ENCODE measurements at regions not wholly inside any gene's neighbourhood (a gene's known extent, or its start where the extent isn't known, plus 50 kb on each side); places are given as distances from the start of the nearest gene placed in this dataset.
A peak's percentile ranks its signal among the peaks of the same experiment; 100 is the strongest.
"Not testable (repeated sequence)": the region's sequence is repeated elsewhere in the genome, so short reads cannot be mapped to it uniquely, and the experiment has no call there.

DNA sequence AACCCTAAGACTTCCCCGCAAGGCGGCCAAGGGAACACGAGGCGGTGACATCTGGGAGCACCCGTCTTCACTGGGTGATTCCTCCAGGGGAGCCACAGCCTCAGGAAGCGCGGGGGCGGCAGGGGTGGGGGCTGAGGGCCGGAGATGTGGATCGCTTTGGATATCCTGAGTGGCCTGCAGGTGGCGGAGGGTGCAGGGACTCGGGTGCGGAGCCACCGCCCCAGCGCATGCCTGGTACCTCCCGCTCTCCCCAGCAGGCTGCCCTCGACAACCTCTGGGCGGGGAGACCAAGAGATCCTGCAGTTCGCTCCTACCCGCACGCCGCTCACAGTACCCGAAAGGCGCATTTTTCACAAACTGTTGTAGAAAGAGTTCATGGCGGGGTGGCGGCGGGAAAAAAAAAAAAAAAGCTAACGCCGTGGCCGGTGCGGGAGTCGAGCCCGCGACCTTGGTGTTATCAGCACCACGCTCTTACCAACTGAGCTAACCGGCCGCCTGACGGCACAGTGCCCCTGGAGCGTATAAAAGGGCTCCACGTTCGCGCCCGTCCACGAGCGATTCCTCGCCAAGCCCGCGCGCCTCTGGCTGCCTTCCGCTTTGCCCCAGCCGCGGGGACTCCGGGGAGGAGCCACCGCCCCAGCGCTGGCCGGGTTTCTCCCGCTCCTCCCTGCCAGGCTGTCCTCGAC is 124.7 kb upstream of the PRKX start:
- not testable (repeated sequence) for DNase-seq (ENCODE audit: low read depth)

DNA sequence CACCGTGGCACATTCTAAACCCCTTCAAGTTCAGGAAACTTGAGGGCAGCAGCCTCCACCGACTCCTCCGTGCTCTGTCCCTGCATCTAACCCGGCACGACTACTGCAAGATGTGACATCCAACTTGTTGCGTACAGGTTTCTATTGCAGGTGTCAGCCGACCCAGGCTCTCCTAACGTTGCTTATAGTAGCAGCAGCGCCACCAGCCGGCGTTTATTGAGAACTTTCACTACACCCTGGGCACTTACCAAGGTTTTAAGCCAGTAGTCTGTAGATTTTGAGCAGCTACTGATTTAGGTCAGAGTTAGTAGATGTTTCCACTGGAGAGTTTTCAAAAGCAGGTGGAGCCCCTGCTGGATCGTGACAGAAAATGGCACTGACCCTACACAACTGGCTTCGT is 123.8 kb upstream of the PRKX start:
- DNase-seq (ENCODE audit: low read depth) = not testable (repeated sequence)

DNA sequence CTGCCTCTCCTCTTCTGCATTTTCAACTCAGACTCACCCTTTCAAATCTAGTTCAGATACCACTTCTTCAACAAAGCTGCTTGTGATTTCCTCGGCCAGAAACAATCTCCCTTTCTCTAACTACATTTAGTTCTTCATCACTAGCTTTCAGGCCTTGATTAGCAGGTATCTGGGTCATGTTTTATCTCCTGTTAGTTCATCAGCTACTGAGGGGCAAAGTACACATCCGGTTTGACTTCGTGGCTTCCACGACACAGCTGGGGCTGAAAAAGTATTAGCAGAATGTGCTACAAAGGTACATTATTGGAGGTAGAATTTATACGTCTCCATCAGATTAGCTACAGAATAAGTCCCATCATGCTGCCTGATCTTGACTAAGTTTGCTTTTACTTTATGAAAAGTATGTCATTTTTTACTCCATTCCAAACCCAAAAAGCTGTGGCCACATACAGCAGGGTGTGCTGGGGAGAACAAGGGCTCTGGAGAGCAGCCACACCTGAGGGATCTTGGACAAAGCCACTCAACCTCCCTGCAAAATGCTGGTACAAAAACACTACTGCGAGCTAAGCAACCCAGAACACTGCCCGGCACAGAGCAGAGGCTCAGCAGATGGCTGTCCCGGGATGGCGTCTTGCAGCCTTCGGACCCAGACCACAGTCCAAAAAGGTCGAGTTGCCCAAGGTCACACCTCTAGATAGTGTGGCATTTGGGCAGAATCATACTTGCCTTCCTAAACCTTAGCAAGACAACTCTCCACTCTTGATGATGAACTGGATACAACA is 120.5 kb upstream of the PRKX start:
- DNase-seq (ENCODE audit: low read depth) = not testable (repeated sequence)

DNA sequence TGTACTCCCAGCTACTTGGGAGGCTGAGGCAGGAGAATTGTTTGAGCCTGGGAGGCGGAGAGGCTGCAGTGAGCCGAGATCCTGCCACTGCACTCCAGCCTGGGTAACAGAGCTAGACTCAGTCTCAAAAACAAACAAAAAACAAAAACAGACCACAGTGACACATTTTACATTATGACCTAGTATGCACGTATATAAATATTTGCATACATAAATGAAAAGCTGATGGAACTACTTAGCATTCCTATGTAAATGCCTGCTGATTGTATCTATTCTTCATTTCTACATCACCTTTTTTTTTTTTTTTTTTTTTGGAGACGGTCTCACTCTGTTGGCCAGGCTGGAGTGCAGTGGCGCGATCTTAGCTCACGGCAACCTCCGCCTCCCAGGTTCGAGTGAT is 116.6 kb upstream of the PRKX start:
- DNase-seq (ENCODE audit: low read depth) = not testable (repeated sequence)

DNA sequence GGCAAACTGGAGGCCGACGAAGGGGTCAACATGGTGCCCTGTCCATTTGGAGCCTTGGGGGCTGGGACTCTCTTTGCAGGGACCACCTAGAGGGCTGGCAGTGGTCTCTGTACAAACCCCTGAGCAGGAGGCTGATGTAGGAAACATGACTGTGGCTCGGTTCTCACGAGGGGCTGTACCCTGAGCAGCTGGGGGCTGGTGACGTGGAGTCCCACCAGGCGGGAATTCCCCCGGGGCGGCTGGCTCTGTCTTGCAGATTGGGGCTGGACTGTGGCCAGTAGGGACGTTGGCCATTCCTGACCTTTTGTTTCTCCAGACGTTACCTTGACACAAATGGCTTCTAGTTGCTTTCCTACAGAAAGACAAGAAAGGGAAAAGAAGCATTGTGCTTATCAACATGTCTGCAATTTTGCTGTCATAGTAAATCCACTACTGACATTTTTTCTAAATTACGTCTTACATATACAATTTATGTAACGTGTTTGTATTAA is 115.6 kb upstream of the PRKX start:
- not testable (repeated sequence) for DNase-seq (ENCODE audit: low read depth)

DNA sequence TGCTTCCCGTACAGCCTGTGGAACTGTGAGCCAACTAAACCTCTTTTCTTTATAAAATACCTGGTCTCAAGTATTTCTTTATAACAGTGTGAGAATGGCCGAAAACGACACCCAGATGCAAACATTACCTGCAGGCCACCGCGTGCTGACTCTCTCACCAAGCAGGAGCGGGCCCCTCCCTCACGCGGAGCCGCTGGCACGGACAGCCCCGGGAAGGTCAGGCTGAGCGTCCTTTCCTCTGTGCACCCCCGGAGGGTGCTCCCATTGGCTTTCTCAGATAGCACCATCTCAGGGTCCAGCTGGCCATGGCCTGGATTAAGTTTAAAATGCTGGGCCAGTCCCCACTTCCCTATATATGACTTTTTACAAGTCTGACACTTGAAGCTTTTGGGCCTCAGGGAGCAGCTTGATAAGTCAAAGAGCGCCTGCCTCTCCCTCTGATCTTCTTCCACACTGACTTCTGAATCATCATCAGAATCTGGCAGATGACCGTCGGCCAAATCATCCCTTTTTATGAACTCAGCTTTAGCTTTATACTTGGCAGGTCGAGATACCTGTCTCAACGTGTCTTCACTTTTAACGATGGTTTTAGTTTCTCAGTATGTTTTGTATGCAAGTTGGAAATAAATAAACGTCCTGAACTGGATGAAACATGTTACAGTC is 115.1 kb upstream of the PRKX start:
- not testable (repeated sequence) for DNase-seq (ENCODE audit: low read depth)

DNA sequence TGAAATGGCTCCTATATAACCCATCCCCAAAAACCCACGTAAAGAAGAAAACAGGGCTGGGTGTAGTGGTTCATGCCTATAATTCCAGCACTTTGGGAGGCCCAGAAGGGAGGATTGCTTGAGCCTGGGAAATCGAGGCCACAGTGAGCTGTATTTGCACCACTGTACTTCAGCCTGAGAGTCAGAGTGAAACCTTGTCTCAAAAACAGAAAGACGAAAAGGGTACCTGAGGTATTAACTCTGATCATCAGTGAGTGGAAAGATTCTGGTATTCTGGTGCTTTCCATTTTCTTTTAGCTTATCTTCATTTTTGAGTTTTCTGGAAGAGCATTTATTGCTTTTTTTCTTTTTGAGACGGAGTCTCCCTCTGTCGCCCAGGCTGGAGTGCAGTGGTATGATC is 110.6 kb upstream of the PRKX start:
- DNase-seq (ENCODE audit: low read depth) = not testable (repeated sequence)

DNA sequence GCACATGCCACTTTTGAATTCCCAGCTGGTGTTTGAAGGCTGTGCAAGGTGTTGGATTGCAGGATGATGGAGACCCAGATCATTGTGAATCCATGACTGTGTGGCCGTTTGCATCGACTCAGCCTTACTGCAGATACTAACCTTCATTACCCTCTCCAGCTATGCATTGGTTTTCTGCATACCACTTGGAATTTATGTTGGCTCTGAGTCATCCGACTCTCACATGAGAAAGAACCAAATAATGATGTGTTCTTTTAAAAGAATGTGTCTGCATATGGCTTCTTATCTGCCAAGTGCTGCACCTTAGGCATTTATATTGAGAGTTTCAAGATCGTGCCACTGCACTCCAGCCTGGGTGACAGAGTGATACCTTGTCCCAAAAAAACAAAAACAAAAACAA is 106.7 kb upstream of the PRKX start:
- DNase-seq (ENCODE audit: low read depth) = peak; percentile 87

DNA sequence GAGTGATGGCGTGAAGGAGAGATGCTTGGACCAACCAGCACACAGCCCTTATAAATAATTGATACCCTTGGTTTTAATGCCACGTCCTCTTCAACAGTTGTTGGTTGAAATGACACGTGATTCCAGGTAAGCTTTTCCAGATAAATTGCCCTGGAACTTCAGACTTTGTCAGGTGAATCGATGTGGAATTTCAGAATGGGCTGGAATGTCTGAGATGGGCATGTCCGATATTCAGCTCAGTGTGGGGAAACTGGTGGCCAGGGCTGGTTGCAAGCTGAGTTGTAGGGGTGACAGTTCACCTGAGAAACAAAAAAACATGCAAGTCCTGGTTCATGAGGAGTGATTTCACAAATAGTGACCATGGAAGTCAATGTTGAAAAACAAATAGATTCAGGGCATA is 104.0 kb upstream of the PRKX start:
- not testable (repeated sequence) for DNase-seq (ENCODE audit: low read depth)

DNA sequence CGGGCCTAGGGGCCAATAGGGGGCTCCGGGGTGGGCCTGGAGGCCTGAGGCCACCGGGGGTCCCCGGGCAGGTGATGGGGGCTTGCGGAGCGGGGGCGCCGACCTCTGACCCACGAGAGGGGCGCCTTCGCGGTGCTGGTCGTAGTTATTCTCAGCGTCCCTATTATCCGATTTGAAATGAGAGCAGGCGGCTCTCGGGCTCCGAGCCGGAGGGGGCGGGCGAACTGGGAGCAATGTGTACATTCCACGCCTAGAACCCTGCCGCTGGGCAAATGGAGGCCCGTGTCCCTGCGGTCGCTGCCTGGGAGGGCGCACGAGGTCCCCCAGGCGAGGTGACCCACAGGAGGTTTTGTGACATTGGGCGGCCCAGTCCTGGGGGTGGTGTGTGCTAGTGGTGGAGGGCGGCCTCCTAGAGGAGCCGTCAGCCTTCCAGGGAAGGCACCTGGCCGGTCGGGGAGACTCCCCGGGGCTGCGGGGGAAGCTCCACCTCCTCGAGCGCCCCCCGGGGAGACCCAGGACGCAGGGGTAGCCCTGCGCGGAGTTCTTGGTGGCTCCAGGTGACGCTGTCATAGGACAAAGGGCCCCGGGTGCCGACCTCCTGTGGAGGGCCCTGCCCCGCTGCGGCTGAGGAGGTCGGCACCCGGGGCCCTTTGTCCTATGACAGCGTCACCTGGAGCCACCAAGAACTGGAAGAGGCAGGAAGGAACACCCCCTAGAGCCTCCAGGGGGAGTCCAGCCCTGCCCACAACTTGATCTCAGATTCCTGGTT is 102.6 kb upstream of the PRKX start:
- DNase-seq (ENCODE audit: low read depth) = peak; percentile 55

DNA sequence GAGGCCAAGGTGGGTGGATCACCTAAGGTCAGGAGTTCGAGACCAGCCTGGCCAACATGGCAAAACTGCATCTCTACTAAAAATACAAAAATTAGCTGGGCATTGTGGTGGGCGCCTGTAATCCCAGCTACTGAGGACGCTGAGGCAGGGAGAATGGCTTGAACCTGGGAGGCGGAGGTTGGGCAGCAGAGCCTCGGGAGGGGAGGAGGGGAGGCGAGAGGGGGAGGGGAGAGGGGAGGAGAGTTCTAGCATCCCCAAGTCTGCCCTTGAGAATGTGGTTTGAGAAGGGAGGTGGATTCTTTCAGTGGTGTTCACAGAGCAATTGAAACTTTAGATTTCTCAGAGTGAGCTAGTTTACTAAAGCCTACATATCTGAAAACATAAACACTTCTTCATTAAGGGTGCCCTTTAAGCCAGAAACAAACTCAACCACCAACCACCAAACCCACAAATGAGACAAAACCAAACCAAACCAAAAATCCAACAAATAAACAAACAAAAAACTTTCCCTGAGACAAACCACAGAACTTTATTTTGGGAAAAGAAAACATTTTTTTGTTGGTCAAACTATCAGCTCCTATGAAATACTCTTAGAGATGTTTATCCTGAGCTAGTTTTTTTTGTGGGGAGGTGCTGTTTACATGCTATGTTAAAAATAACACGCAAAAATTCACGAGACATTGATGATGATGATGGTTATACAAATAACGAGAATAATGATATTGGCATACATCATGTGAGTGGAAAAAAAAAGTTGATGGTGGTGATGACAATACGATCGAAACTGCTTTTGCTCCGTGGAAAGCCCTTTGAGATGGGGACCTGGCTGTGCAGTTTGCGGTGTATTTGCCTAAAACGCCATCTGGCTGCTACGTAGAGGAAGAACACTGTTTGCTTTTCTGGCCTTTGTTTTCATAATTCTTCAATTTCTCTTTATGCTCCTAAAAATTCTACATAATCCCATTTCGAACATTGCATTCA is 98.2 kb upstream of the PRKX start:
- peak; percentile 39 for DNase-seq (ENCODE audit: low read depth)

DNA sequence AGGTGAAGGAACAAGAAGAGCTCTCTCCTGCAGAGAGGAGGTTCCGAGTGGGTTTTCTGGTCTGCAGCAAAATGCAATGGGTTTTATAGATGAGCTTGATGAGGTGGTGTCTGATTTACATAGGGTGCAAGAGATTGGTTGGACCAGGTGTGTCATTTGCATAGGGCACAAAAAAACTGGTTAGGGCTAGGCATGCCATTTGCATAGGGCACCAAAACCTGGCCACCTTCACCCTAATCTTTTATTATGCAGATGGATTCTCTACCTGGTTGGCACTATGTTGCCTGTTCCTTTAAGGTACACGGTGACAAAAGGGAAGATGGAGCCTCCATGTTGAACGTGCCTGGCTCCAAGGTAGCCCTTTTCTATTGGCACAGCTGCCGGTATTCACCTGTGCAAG is 94.5 kb upstream of the PRKX start:
- no peak for DNase-seq (ENCODE audit: low read depth)

DNA sequence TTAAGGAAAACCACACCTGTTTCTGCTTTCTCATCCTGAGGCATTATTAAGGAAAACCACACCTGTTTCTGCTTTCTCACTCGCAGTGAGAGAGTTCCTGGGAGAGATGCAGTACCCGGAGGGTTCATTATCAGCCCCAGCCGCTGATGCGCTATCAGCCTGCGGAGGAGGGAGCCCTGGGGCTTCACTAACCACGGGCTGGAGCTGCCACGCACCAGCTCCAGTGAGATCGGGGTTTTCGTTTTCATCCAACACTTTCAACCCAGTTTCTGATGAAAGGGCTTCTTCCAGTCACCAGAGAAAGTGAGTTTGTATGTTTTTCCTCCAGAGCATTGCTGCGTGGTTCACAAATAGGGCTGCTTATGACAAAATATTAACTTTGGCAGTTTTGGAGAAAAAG is 93.2 kb upstream of the PRKX start:
- DNase-seq (ENCODE audit: low read depth) = no peak

DNA sequence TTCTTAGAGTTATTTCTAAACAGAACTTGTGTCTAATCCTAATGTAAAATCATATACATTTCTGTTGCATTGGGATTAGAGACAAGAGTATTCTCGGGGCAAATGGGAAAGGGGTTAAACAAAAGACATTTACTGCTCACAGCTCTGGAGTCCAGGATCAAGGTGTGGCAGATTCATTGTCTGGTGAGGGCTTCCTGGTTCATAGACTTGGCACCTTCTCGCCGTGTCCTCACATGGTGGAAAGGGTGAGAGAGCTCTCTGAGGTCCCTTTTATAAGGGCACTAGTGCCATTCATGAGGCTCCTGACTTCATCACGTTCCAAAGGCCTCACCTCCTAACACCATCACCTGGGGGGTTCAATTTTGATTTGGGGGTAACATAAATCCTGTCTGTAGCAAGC is 90.3 kb upstream of the PRKX start:
- DNase-seq (ENCODE audit: low read depth) = no peak

DNA sequence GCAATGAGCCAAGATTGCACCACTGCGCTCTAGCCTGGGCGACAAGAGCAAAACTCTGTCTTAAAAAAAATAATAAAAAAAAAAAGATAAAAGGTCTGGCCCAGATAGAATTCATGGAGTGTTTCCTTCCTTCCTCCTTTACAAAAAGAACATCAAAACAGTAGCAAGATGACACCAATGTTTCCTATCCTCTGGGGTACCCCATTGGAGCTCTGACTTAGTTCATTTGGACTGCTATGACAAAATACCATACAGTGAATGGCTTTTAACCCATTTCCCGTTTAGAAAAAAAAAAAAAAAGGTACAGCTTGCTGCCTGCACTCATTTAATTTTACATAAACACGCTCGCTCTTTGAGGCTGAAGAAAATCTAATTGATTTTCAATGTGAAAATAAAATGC is 89.9 kb upstream of the PRKX start:
- DNase-seq (ENCODE audit: low read depth) = no peak

DNA sequence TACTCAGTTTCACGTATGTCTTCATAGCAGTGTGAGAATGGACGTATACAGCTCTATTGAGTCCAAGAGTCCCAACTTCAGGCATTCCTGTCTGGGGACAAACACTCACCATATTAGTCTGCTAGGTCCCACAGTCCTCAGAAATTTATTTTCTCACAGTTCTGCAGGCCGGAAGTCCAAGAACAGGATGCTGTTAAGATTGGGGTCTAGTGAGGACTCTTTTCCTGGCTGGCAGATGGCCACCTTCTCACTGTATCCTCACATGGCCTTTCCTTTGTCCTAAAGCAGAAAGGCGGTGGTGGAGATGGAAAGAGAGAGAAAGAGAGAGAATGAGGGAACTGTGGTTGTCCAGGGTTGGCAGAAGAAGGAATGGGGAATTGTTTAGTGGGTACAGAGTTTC is 82.0 kb upstream of the PRKX start:
- not testable (repeated sequence) for DNase-seq (ENCODE audit: low read depth)

DNA sequence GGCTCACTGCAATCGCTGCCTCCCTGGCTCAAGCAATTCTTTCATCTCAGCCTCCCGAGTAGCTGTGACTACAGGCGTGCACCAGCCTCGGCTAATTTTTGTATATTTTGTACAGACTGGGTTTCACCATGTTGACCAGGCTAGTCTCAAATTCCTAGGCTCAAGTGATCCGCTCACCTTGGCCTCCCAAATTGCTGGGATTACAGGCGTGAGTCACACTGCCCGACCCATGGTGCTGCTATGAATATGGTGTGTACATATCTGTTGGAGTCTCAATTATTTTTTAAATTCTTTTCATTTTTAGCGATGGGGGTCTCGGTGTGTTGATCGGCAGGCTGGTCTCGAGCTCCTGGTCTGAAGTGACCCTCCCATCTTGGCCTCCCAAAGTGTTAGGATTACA is 78.0 kb upstream of the PRKX start:
- no peak for DNase-seq (ENCODE audit: low read depth)

DNA sequence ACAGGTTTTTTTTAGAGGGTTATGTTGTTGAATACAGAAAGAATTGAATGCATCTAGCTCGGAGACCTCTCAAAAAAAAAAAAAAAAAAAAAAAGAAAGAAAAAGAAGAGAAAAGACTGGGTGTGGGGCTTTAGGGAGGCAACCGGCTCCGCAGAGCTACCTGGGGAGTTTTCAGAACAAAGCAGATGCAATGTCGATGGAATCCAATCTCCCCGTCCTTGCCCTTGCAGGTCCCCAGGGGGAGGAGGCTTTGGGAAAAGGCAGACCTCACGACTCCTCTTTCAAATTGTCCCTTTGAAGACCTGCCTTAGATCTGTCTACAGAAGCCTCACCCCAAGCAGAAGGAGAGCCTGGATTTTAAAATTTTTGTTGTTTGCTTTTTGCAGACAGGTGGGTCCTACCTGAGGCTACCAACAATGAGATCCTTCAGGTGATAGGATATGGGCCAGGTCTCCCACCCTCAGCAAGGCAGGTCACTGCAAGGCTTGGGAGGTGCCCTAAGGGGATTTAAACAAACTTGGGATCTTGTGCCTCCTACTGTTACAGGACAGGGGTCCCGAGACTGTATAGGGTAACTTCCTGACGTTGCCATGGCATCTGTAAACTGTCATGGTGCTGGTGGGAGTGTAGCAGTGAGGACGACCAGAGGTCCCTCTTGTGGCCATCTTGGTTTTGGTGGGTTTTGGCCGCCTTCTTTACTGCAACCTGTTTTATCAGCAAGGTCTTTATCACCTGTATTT is 75.2 kb upstream of the PRKX start:
- DNase-seq (ENCODE audit: low read depth) = no peak

DNA sequence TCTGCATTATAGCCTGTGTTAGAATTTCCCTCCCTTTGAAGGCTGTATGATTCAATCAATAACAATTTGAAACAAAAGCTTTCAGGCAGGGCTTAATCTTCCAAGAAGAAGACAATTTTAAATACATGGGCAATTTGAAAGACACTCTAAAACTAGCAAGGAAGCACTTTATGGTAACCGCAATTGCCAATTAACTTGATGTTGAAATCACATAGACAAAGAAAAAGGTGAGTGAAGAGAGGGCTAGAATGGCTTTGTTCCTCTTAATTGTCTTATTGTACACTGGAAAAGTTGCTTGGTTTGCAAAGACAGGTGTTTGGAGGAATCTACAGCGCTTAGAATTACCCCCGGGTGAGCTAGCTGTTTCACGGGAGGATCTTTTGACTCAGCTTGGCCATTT is 74.4 kb upstream of the PRKX start:
- DNase-seq (ENCODE audit: low read depth) = no peak

DNA sequence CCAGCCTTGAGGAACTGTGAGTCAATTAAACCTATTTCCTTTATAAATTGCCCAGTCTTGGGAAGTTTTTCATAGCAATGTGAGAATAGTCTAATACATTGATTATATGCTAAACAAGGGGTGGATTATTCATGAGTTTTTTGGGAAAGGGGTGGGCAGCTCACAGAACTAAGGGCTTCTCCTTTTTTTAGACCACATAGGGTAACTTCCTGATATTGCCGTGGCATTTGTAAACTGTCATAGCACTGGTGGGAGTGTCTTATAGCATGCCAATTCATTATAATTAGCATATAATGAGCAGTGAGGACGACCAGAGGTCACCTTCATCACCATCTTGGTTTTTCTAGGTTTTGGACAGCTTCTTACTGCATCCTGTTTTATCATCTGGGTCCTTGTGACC is 72.4 kb upstream of the PRKX start:
- not testable (repeated sequence) for DNase-seq (ENCODE audit: low read depth)

Data from ELR (cell line).